ENCODE measurements at regions not wholly inside any gene's neighbourhood (a gene's known extent, or its start where the extent isn't known, plus 50 kb on each side); places are given as distances from the start of the nearest gene placed in this dataset.

DNA sequence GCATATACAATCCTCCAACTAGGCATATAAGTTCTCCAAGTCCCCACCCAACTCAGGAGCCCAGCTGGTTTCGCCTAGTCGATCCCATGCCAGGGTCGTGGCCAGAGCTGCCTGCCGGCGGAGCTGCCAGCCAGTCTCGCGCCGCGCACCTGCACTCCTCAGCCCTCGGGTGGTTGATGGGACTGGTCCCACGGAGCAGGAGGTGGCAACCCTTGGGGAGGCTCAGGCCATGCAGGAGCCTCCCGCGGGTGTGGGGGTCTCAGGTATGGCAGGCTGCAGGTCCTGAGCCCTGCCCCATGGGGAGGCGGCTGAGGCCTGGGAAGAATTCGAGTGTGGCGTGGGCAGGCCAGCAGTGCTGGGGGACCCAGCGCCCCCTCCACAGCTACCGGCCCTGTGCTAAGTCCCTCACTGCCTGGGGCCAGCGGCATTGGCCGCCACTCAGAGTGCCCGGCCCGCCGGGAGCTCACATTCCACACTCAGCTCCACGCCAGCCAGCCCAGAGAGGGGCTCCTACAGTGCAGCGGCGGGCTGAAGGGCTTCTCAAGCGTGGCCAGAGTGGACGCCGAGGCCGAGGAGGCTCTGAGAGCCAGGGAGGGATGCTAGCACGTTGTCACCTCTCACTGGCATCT lies 1086.4 kb upstream of the PCDH10 start:
- TF ChIP-seq, protein P1, sequence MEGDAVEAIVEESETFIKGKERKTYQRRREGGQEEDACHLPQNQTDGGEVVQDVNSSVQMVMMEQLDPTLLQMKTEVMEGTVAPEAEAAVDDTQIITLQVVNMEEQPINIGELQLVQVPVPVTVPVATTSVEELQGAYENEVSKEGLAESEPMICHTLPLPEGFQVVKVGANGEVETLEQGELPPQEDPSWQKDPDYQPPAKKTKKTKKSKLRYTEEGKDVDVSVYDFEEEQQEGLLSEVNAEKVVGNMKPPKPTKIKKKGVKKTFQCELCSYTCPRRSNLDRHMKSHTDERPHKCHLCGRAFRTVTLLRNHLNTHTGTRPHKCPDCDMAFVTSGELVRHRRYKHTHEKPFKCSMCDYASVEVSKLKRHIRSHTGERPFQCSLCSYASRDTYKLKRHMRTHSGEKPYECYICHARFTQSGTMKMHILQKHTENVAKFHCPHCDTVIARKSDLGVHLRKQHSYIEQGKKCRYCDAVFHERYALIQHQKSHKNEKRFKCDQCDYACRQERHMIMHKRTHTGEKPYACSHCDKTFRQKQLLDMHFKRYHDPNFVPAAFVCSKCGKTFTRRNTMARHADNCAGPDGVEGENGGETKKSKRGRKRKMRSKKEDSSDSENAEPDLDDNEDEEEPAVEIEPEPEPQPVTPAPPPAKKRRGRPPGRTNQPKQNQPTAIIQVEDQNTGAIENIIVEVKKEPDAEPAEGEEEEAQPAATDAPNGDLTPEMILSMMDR (IDR thresholded peaks at IDR 0.05): no peak
- TF ChIP-seq POLR2A (IDR thresholded peaks at IDR 0.05) (no peak), POLR2AphosphoS5 (IDR thresholded peaks at IDR 0.05) (no peak)
